ENCODE measurements at regions not wholly inside any gene's neighbourhood (a gene's known extent, or its start where the extent isn't known, plus 50 kb on each side); places are given as distances from the start of the nearest gene placed in this dataset.

DNA sequence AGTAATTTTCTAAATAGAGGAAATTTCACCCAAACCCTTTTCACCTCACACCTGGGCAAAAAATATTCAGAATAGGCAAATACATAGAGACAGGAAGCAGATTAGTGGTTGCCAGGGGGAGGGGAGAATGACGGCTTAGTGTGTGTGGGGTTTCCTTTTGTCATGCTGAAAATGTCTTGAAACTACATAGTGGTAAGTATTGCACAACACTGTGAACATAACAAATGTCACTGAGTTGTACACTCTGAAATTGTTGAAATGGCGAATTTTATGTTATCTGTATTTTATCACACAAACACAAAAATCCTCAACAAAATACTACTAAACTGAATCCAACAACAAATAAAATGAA is 60.7 kb upstream of the PLAC1 start:
- intact Hi-C loops (cut with DNase I): loop anchor here (5.0 kb wide), 1 partner anchor 958 kb away; no protein-coding TSS in a partner anchor
- ATAC-seq (no peak), DNase-seq (ENCODE audit: low spot score) (no peak)

DNA sequence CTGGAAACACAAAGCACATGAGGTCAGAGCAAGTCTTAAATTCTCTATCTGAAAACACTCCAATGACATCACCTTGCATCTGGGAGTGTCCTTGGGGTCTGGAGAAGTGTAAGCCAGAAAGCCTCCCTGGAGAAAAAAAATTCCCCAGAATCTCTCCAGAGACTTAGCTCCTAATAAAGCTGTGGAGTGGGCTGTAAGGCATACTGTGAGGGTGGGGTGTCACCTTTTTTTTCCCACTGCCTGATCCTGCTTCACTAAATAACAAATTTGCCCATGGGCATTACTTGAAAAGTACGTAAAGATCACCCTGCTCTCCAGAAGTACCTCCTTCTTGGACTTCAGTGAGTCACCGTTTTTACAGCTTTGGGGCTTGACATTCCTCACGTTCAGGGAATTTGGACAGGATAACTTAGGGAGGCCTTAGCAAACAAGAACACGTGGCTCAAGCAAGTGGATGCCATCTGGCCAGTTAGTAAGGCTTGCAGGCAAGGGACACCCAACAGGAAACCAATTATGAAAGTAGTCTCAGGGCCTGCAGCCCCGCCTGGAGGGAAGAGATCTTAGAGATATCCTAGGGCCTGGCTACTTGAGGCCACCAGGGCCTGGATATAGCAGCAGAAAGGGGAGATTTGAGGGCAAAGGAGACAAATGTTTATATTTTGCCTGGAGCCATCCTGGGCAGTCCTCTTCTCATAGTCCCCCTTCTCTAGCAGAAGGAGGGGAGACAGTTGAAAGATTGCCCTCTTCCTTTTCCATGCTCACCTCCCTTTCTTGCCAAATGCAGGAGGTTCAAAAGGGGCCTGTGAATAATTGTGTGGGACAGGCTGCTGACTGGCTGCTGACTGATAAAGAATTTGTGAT is 60.1 kb upstream of the PLAC1 start:
- DNase-seq (ENCODE audit: low spot score): no peak
- intact Hi-C loops (cut with DNase I): loop anchor here (5.0 kb wide), 1 partner anchor 959 kb away; no protein-coding TSS in a partner anchor

DNA sequence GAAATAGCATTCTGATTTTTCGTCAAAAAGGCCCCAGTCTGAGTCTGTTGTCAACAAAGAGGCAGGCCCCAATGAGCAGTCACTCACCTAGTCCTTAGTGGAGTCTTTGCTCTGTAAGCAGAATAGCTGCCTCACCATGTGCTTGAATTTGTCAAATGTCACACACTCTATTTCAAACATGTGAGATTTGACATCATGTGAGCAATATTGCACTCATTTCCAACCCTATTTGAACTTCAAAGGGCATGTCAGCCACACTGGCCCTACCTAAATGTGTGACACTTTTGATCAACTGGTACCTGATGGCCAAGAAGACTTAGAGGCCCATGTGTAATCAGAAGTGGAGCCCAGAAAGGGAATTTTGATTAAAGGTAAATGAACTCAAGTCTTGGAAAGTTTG is 59.4 kb upstream of the PLAC1 start:
- no peak for DNase-seq (ENCODE audit: low spot score)
- intact Hi-C loops (cut with DNase I): loop anchor here (5.0 kb wide), 1 partner anchor 960 kb away; no protein-coding TSS in a partner anchor
- no peak for ATAC-seq

More for the DNA sequence above, 60.1 kb upstream of the PLAC1 start:
- ATAC-seq: peak; percentile 88

DNA sequence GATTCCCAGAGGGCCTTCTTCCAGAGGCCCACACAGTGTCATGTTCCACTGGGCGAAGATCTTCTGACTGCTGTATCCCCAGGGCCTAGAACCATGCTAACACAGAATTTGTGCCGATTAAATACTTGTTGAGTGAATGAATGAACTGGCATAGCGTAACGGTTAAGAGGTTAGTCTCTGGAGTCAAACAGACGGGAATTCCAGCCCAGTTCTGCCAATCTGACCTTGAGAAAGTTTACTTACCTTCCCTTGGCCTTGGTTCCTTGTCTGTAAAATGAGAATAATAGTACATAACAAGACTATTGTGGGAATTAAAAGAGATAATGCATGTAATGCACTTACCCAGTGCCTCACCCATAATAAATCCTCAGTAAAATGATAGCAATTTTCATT is 58.3 kb upstream of the PLAC1 start:
- no peak for DNase-seq (ENCODE audit: low spot score)
- no peak for ATAC-seq
- intact Hi-C loops (cut with DNase I): loop anchor here (5.0 kb wide), 1 partner anchor 961 kb away; no protein-coding TSS in a partner anchor

DNA sequence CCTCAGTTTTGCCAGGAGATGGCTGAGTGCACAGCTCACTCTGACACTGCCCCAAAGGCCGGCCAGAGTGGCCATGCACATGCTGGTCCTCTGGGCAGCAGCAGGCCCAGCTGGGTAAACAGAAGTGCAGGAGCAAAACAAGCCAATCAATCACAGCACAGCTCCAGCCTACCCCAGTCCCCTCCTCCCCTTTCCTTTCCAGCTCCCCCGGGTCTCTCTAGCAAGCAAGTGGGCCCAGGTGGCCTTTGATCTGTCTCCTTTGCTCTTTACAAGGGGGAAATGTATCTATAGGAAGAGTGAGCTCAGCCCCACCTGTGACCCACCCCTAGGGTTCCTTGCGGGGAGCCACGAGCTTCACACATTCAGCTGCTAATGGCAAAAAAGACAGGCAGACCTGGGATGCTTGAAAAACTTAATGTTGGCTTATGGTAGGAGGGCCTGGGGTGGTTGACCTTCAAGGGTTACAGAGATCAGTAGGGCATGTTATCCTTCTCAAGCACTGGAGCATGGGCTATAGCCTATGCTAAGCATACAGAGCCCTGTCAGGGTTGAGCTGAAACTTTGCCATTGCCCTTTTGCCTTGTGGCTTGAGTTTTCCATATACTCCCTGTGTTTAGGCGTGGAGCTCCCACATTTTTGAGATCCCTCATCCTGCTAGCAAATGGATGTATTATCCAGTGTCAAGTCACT is 57.8 kb upstream of the PLAC1 start:
- peak; percentile 50 for ATAC-seq
- intact Hi-C loops (cut with DNase I): loop anchor here (5.0 kb wide), 1 partner anchor 961 kb away; no protein-coding TSS in a partner anchor
- DNase-seq (ENCODE audit: low spot score): no peak

DNA sequence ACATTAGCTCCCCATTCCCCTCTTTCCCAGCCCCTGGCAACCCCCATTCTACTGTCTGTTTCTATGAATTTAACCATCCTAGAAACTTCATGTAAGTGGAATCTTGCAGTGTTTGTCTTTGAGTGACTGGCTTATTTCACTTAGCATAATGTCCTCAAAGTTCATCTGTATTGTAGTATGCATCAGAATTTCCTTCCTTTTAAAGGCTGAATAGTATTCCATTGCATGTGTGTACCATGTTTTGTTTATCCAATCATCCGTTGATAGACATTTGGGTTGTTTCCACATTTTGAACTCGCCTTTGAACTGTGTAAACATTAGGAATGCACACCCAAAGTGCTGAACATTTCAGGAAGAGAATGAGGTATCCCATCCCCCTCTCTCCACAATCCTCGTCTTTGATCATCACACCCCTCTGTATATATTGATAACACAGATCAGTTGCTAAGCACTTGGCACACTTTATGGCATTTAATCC is 56.4 kb upstream of the PLAC1 start:
- no peak for ATAC-seq
- intact Hi-C loops (cut with DNase I): loop anchor here (5.0 kb wide), 1 partner anchor 963 kb away; no protein-coding TSS in a partner anchor

DNA sequence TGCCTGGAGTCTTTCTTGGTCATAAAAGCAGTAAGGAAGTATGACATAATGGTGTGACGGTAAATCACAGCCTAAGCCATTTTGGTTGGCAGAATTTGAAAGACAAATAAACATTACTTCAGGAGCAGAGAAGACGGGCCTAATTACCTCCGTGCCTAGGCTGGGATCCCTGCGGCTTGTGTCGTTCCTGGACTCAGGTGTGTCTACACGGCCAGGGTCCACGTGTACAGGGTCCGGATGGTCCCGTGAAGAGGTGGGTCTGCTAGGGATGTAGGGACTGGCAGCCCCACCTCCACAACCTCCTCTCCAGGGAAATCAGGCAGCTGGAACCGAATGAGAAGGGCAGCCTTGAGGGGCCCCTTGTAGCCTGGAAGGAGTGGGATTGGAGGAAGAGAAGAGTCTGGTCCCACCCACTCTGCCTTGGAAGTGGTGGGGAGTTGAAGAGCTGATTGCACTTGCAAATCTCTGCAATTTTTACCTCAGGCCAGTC is 55.4 kb upstream of the PLAC1 start:
- no peak for DNase-seq (ENCODE audit: low spot score)
- intact Hi-C loops (cut with DNase I): no loop called here
- ATAC-seq: no peak

More for the DNA sequence above, 56.4 kb upstream of the PLAC1 start:
- no peak for DNase-seq (ENCODE audit: low spot score)

DNA sequence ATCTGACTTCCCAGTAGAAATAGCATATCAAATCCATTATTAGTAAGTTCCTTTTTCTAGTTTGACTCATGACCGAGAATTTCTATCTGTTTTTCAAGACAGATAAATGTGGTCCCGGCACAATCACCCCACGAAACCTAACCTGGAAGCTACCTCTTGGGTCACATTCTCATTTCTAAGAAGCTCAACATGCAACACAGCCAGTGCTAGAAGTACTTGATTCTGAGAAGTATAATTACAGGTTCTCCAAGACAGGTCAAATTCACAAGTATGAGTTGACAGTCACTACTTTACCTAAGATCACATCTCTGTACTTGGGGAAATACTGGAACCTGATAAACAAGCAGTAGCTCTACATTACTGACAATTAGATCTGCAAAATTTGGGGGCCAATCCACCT is 54.0 kb upstream of the PLAC1 start:
- intact Hi-C loops (cut with DNase I): no loop called here
- no peak for ATAC-seq
- DNase-seq (ENCODE audit: low spot score): no peak

DNA sequence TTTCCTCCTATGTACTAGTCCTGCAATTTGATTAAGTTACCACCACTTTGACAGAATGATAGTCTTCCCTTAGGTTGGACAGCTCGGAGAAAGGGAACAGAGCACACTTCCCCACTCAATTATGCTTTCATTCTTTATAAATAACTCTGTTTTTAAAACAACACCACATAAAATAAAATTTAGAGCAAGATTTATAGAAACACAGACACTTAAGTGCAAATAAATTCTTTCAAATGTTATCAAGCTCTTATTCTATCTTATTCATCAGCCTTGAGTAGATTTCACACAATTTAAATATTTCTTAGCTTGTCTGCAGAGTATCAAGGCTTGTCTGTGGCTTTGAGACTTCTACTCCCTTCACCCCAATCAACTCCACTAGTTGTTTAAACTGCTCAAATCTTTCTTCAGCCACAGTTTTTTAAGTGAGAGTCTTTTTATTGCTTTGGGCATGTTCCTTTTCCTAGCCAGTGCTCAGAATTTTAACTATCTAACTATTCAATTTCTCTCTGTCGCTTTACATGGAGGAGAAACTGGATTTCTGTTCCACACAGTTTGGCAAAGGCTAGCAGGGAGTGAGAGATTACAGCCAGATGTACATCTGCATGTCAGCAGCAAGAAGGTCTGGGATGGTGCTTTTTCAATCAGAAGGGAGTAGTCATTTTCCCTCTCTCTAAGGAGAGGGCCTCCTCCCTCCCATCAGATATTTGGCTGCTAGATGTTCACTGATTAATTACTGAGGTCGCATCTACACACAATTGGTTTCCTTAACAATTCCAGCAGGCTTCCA is 53.1 kb upstream of the PLAC1 start:
- DNase-seq (ENCODE audit: low spot score): no peak
- no peak for ATAC-seq
- intact Hi-C loops (cut with DNase I): no loop called here
